Activated CD4-positive, alpha-beta T cell treated with anti-CD3 and anti-CD28 coated beads, Interleukin-10, Interleukin-2, amounts not matched to agents 100 ng/mL and 50 ng/mL, durations not matched to agents 16 hours and 8 hours (primary cell): ENCODE measurements at regions not wholly inside any gene's neighbourhood (a gene's known extent, or its start where the extent isn't known, plus 50 kb on each side); places are given as distances from the start of the nearest gene placed in this dataset.

Source experiments
- DNase-seq: peaks from one replicate; pipeline ENCODE4 v3.0.0-alpha.2; 2020

GRCh38 chr13:26929971-26930730 is 169.6 kb upstream of the GPR12 start:
- DNase-seq, result peak; percentile 74

- DNase-seq, result no peak
Observed at GRCh38 chr13:26927511-26927910, 166.9 kb upstream of the GPR12 start.

GRCh38 chr13:26926371-26926770 is 165.8 kb upstream of the GPR12 start:
- DNase-seq, result no peak

- no peak for DNase-seq
Observed at GRCh38 chr13:26923824-26924605, 163.4 kb upstream of the GPR12 start.

GRCh38 chr13:26921918-26922317 is 161.3 kb upstream of the GPR12 start:
- DNase-seq, result no peak

- no peak for DNase-seq
Observed at GRCh38 chr13:26920614-26921355, 160.2 kb upstream of the GPR12 start.

DNA sequence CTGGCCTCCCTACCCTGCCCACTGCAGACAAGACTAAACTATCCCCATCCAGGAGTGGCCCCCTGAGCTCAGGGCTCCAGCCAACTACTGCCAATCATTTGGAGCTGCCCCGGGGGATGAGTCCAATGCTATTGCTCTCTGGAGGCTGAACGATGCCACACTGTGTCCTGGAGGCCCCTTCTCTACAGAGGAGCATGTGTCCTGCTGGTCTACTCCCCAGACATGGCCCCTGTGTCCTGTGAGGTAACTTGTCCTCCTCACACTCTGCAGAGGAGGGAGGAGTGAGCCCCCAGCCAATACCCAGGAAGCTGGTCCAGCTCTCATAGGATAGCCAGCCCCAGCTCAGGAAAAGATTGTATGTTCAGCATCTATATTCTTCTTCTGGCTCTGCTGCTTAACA is 159.1 kb upstream of the GPR12 start:
- no peak for DNase-seq

GRCh38 chr13:26919311-26919710 is 158.7 kb upstream of the GPR12 start:
- DNase-seq, result no peak

GRCh38 chr13:26914624-26915023 is 154.0 kb upstream of the GPR12 start:
- DNase-seq, result peak; percentile 42

DNA sequence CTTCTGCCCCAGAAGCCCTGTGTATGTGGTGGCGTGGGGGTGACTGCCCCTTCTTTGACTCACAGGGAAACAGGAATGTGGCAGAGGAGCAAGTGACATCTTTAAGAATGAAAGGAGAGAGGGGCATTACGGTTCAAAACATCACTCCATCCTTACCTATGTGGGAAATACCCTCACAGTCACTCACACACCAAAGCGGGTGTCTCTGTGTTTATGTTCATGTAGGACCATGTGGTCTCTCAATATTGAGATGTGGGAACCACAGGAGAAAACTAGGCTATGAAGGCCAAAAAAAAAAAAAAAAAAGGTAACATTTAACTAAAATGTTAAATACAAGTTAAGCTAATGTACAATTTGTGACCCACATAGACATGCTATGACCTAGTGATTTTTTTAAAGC is 153.6 kb upstream of the GPR12 start:
- no peak for DNase-seq

DNA sequence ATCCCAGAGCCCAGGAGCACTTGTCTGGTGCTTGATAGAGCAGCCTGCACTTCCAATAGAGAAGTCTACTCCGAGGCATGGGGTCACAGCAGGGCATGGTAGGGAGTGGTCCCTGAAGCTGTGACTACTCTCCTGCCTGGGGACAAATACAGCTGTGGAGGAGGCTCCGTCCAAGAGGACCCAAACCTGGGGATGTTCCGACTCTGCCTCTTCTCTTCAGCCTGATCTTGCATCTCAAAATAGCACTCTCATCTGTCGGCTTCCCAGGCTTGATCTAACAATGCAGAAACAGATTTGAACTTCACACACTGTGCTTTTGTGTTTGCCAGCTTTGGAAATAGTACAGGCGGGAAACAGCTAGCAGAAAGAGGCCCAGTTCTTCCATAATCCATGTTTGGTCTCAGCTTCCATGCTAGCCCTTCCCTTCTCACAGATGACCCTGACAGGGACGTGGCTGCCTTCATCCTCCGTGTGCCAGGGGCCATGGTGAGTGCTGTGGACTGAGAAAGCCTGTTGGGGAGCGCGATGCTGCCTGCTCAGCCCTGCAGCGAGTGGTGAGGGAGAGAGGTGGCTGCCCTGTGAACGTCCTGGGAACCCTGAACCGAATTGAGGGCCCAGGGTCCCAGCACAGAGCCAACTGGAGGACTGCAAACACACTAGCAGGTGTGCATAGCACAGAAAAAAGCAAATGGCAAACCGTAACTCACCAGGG is 150.3 kb upstream of the GPR12 start:
- DNase-seq, result no peak

- no peak for DNase-seq
Observed at GRCh38 chr13:26909477-26909876, 148.9 kb upstream of the GPR12 start.

DNA sequence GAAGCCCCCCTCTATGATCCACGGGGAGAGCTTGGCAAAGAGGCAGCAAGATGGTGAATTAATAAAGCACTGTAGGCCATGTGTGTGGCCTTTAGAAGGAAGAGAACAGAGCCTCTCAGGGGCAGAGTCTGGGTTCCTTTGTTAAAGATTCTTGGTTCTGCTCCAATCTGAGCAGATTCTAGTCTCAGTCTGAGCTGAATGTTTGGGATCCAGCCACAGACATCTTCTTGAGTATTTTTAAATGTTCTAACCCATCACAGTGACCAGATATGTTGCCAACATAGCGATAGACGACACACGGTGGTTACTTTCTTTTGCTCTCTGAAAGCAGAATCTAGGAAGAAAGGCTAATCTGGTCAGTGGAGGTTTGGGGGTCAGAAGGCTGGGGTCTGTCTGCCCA is 147.5 kb upstream of the GPR12 start:
- no peak for DNase-seq

DNA sequence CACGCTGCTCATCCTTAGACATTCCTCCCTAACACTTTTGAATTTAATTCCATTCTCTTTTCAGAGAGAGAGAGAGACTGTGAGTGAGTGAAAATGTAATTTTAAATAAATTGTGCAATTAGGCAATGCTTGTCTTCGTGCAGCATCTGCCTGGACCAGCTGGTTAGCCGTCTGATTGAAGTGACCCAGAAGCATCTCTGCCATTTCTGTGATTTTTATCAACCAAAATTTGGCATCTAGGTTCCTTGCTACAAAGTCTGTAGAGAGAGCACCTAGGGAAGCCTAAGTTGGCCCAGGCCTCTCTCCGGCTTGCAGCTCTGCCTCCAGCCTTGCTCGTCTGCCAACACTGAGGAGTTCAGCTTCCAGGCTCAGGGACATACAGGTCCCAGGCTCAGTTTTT is 138.6 kb upstream of the GPR12 start:
- DNase-seq, result no peak

DNA sequence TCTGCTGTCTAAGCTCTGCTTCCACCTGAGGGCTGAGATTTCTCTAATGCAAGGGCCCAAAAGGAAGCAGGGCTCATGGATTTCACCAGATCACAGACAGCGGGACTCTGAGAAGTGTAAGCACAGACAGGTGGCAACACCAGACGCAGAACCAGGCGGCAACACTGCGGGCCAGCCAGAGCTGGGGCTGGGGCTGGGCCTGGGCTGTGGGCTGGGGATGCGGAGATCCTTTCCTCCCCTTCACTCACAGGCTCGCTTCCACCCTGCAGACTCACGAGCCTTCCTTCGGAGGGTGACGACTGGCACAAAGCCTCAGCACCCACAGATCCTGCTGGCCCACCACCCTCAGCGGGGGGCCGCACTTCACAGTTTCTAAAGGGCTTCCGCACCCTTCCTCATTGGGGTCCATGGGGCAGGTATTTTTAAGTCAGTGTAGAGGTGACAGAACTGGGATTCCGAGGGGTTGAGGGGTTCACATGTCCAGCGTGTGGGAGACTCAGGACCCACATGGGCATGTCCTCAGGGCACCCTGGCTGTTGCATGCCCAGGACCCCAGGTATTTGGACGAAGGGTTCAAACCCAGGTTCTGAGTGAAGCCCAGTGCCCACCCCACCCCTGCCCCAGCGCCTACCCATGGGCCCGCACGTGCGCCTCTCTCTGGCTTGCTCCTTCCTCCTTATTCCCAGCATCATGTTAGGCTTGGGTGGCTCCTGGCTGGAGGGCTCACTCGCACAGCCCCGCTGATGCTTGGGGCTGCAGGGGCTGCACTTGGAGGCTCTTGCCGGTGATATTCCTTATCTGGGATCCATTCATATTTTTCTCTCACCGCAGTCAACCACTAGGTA is 137.3 kb upstream of the GPR12 start:
- no peak for DNase-seq

- DNase-seq, result no peak
Observed at GRCh38 chr13:26896986-26897668, 136.5 kb upstream of the GPR12 start.

DNA sequence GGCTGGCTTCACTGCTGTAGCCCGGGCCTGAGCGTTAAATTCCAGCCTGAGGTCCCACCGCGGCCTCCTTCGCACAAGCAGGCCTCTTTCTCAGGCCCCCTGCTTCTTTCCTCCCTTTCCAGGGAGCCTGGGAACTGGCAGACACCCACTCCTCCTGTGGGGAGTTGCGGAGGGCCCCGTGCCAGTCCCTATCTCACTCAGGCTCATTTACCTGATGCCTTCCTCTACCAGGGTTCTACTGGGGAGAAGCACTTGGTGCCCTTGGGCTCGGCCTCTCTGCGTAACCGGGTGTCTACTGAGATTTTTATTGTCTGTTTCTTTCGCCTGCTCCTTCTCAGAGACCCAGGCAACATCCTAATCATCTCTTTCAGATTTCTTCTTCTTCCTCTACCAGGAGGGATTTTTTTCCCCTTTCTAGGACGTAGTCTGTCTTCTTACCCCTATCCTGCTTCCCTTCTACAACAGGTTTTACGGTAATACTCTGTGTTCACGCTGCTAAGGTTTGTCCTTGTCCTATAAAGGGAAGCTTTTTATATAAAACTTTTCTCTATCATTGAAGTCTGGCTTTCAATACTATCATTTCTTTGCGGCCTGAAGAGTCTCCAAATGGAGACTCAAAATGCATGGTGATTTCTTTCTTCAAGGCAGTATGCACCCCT is 135.4 kb upstream of the GPR12 start:
- no peak for DNase-seq

DNA sequence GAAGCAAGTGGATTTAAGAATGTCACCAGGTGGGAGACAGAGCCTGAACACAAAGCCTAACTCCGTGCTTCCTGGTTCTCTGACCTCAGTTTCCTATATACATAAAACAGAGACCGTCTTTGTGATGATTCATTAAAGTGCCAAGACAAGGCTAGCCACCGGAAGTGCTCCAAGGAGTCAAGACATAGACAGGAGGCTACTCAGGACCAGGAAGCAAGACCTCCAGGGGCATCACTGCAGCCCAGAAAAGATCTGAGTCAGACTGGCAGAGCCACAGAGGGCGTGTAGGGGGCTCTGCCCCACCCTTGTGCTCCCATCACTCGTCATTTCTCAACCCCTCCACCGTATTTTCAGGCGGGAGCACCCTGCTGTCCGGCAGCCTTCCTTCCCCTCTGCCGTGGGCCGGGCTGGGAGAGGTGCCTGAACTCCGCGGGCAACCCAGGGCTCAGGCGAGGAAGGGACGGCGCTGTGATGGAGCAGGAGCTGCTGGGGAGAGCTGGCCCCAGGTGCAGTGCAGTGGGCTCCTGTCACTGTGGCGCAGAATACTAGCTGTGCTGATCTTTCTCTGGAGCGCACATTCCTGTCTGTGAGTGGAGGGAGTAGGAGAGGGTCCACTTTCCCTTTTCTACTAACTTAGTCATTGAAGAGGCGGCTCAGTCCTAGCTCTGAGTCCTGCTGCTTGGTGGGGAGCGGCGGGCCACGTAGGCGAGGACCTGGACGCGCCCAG is 134.7 kb upstream of the GPR12 start:
- peak; percentile 5 for DNase-seq

GRCh38 chr13:26888632-26889031 is 128.0 kb upstream of the GPR12 start:
- no peak for DNase-seq

GRCh38 chr13:26887594-26887993 is 127.0 kb upstream of the GPR12 start:
- DNase-seq, result no peak
